Lower lobe of right lung (tissue), 2 donors: ENCODE measurements at regions not wholly inside any gene's neighbourhood (a gene's known extent, or its start where the extent isn't known, plus 50 kb on each side); places are given as distances from the start of the nearest gene placed in this dataset.

Source experiments
- ATAC-seq, 2 donors: fragments of 200-7000 bp; cut with Tn5 transposase; one replicate each; pipeline ENCODE4 v1.9.1; 2020 to 2022; ENCODE audit warnings: mild to moderate bottlenecking in 2 of 2, moderate library complexity in 2 of 2
- DNase-seq: peaks from one replicate; pipeline ENCODE4 v3.0.0-alpha.2; 2020
- H3K27ac ChIP-seq: fragments of 200-600 bp; one replicate; pipeline ENCODE4 v1.8.0; 2022
- H3K27me3 ChIP-seq: fragments of 200-600 bp; one replicate; pipeline ENCODE4 v1.8.0; 2022; ENCODE audit warnings: low read depth
- H3K36me3 ChIP-seq: fragments of 200-600 bp; one replicate; pipeline ENCODE4 v1.8.0; 2022; ENCODE audit warnings: mild to moderate bottlenecking
- H3K4me1 ChIP-seq: fragments of 200-600 bp; one replicate; pipeline ENCODE4 v1.8.0; 2022
- H3K4me3 ChIP-seq: fragments of 200-600 bp; one replicate; pipeline ENCODE4 v1.8.0; 2022; ENCODE audit warnings: mild to moderate bottlenecking
- H3K9me3 ChIP-seq: fragments of 200-600 bp; one replicate; pipeline ENCODE4 v1.8.0; 2022
- CTCF ChIP-seq: fragments of 200-600 bp; IDR thresholded peaks from one replicate; pipeline ENCODE4 v1.8.0; 2022; ENCODE audit warnings: antibody characterized with exemption, mild to moderate bottlenecking
- intact Hi-C: fragments of 100-400 bp; cut with DNase I; formaldehyde crosslinking; loops from one replicate; pipeline ENCODE4 v1.11.0; 2022
- donor health status: DM: no; HTN: yes; CAD: no; lungs with severe emphysema.

GRCh38 chr2:139365189-139365588 lies 585.0 kb upstream of the NXPH2 start:
- Histone ChIP-seq H3K27ac (no peak overlapping the region), H3K9me3 (no peaks in the 10 kb centered on the region), H3K4me3 (no peak overlapping the region), H3K4me1 (no peaks in the 10 kb centered on the region), H3K36me3 (no peaks in the 10 kb centered on the region), H3K27me3 (no peaks in the 10 kb centered on the region)
- DNase-seq, result no peak
- intact Hi-C loops, result no loop called here
- TF ChIP-seq CTCF, result no peak
- no peak for ATAC-seq

- no peaks in the 10 kb centered on the region for H3K9me3 ChIP-seq
- H3K4me1 ChIP-seq, result no peaks in the 10 kb centered on the region
- H3K36me3 ChIP-seq, result no peaks in the 10 kb centered on the region
- no peak for TF ChIP-seq CTCF
- no peaks in the 10 kb centered on the region for H3K27me3 ChIP-seq
- no peak for ATAC-seq
- H3K4me3 ChIP-seq, result no peak overlapping the region
- intact Hi-C loops, result no loop called here
- DNase-seq, result no peak
- H3K27ac ChIP-seq, result no peak overlapping the region
Measured at GRCh38 chr2:139360654-139361053, 580.5 kb upstream of the NXPH2 start.

GRCh38 chr2:139359818-139360217 lies 579.6 kb upstream of the NXPH2 start:
- H3K9me3 ChIP-seq, result no peaks in the 10 kb centered on the region
- no peak overlapping the region for H3K27ac ChIP-seq
- no peak overlapping the region for H3K4me3 ChIP-seq
- DNase-seq, result no peak
- ATAC-seq, result no peak
- no peaks in the 10 kb centered on the region for H3K36me3 ChIP-seq
- H3K27me3 ChIP-seq, result no peaks in the 10 kb centered on the region
- intact Hi-C loops, result no loop called here
- H3K4me1 ChIP-seq, result no peaks in the 10 kb centered on the region
- no peak for TF ChIP-seq CTCF

GRCh38 chr2:139357972-139358371 lies 577.8 kb upstream of the NXPH2 start:
- Histone ChIP-seq H3K4me3 (no peak overlapping the region), H3K27me3 (no peaks in the 10 kb centered on the region), H3K9me3 (no peaks in the 10 kb centered on the region), H3K4me1 (no peaks in the 10 kb centered on the region), H3K36me3 (no peaks in the 10 kb centered on the region), H3K27ac (no peak overlapping the region)
- intact Hi-C loops, result no loop called here
- DNase-seq (no peak), ATAC-seq (no peak)
- TF ChIP-seq CTCF, result no peak

- no peak for DNase-seq
Measured at GRCh38 chr2:139354518-139354917, 574.3 kb upstream of the NXPH2 start.

More at GRCh38 chr2:139354518-139354917, 574.3 kb upstream of the NXPH2 start:
- H3K27me3 ChIP-seq, result no peaks in the 10 kb centered on the region
- no peak overlapping the region for H3K27ac ChIP-seq
- TF ChIP-seq CTCF, result no peak
- no peak for ATAC-seq
- no peak overlapping the region for H3K4me3 ChIP-seq
- H3K36me3 ChIP-seq, result no peaks in the 10 kb centered on the region
- no peaks in the 10 kb centered on the region for H3K9me3 ChIP-seq
- intact Hi-C loops, result no loop called here
- no peaks in the 10 kb centered on the region for H3K4me1 ChIP-seq
